Upper lobe of left lung (tissue), 6 donors: ENCODE measurements at regions not wholly inside any gene's neighbourhood (a gene's known extent, or its start where the extent isn't known, plus 50 kb on each side); places are given as distances from the start of the nearest gene placed in this dataset.

ENCODE experiments used
- ATAC-seq, 2 donors: fragments of 200-7000 bp; cut with Tn5 transposase; one replicate each; pipeline ENCODE4 v1.9.1; 2022; ENCODE audit warnings: mild to moderate bottlenecking in 2 of 2, moderate library complexity in 2 of 2; ENCODE audit not compliant: low FRiP score in 2 of 2
- DNase-seq, 2 donors: peaks; one replicate each; pipeline ENCODE4 v3.0.0-alpha.2; 2019 to 2020
- H3K27ac ChIP-seq, 4 donors: fragments of 200-600 bp; sonication (generic); one replicate each; pipeline ENCODE4 v1.5.1; 2016 to 2019
- H3K27me3 ChIP-seq, 4 donors: fragments of 200-600 bp; sonication (generic); one replicate each; pipeline ENCODE4 v1.5.1; 2017 to 2019
- H3K36me3 ChIP-seq, 4 donors: fragments of 200-600 bp; sonication (generic); one replicate each; pipeline ENCODE4 v1.5.1; 2016 to 2019
- H3K4me1 ChIP-seq, 4 donors: fragments of 200-600 bp; sonication (generic); one replicate each; pipeline ENCODE4 v1.5.1; 2018 to 2019
- H3K4me3 ChIP-seq, 4 donors: fragments of 200-600 bp; sonication (generic); one replicate each; pipeline ENCODE4 v1.5.1; 2017 to 2019; ENCODE audit warnings: mild to moderate bottlenecking in 2 of 4, moderate library complexity in 1 of 4
- H3K9me3 ChIP-seq, 4 donors: fragments of 200-600 bp; sonication (generic); one replicate each; pipeline ENCODE4 v1.5.1; 2018 to 2019
- EP300 ChIP-seq, 4 donors: sonication (generic); formaldehyde crosslinking; IDR thresholded peaks; one replicate each; pipeline ENCODE4 v1.5.1; 2017; ENCODE audit warnings: antibody characterized with exemption in 4 of 4, control low read depth in 2 of 4
- POLR2A ChIP-seq, 4 donors: fragments of 450-650 bp; IDR thresholded peaks; one replicate each; pipeline ENCODE4 v1.5.1; 2016 to 2017; ENCODE audit warnings: antibody characterized with exemption in 4 of 4, mild to moderate bottlenecking in 2 of 4
- POLR2AphosphoS5 ChIP-seq, 2 donors: sonication (generic); formaldehyde crosslinking; IDR thresholded peaks; one replicate each; pipeline ENCODE4 v1.5.1; 2017; ENCODE audit warnings: antibody characterized with exemption in 2 of 2
- WGBS, 2 donors: methylation state at CpG; one replicate each; pipeline ENCODE4 v1.1.5; 2017 to 2018; 5-methylcytosine and 5-hydroxymethylcytosine counted together
- TF ChIP-seq, protein P1 (sequence below), 6 experiments: fragments of 450-650 bp in 4 of 6; fragments of 200-600 bp in 2 of 6; sonication (generic) in 2 of 6; IDR thresholded peaks; one replicate each; pipeline ENCODE4 v1.5.1; 2016 to 2019; ENCODE audit warnings: antibody characterized with exemption in 6 of 6
- donor health status: DM: no; HTN: no; CAD: no; lungs with moderate emphysema.
- donor health status: DM: no; HTN: yes; CAD: no; lungs with severe emphysema.

DNA sequence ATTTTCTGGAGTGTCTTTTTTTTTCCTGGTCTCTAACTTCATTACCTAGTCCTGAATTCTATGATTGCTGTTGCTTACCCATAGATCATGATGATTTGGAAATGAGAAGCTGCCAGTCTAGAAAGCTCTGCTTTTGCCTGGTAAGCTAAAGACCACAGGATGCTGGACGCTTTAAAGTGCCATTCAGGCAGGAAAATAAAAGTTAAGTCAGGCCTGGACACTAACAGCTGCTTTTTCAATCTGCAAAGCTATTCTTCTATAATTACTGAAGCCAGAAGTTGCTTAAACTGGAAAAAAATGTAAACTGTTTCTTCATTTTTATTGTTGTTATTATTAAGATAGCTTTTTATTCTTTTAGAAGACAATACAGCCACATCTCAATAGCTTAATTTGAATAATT, 129.8 kb upstream of the SPACA1 start:
- TF ChIP-seq EP300 (IDR thresholded peaks at IDR 0.05) (no peak), POLR2A (IDR thresholded peaks at IDR 0.05) (no peak), POLR2AphosphoS5 (IDR thresholded peaks at IDR 0.05) (no peak)
- TF ChIP-seq, protein P1, sequence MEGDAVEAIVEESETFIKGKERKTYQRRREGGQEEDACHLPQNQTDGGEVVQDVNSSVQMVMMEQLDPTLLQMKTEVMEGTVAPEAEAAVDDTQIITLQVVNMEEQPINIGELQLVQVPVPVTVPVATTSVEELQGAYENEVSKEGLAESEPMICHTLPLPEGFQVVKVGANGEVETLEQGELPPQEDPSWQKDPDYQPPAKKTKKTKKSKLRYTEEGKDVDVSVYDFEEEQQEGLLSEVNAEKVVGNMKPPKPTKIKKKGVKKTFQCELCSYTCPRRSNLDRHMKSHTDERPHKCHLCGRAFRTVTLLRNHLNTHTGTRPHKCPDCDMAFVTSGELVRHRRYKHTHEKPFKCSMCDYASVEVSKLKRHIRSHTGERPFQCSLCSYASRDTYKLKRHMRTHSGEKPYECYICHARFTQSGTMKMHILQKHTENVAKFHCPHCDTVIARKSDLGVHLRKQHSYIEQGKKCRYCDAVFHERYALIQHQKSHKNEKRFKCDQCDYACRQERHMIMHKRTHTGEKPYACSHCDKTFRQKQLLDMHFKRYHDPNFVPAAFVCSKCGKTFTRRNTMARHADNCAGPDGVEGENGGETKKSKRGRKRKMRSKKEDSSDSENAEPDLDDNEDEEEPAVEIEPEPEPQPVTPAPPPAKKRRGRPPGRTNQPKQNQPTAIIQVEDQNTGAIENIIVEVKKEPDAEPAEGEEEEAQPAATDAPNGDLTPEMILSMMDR (IDR thresholded peaks at IDR 0.05): no peak
- Histone ChIP-seq H3K27me3 (no peaks in the 10 kb centered on the region), H3K27ac (no peak overlapping the region), H3K4me1 (peaks cover 0 to 7% (median 0%) of the 10 kb centered on the region in 4 donors), H3K4me3 (no peak overlapping the region), H3K36me3 (no peaks in the 10 kb centered on the region), H3K9me3 (no peaks in the 10 kb centered on the region)
- no peak for DNase-seq
- WGBS, 2 donors: 67 to 81% methylated on average over 1 of the region's 1 CpG
- ATAC-seq: no peak

GRCh38 chr6:87916446-87916845, 131.2 kb upstream of the SPACA1 start:
- Histone ChIP-seq H3K27ac (no peak overlapping the region), H3K36me3 (no peaks in the 10 kb centered on the region), H3K4me3 (no peak overlapping the region), H3K9me3 (no peaks in the 10 kb centered on the region), H3K27me3 (no peaks in the 10 kb centered on the region), H3K4me1 (no peaks in the 10 kb centered on the region)
- TF ChIP-seq, protein P1 (IDR thresholded peaks at IDR 0.05): no peak
- no peak for TF ChIP-seq POLR2A (IDR thresholded peaks at IDR 0.05)
- no peak for TF ChIP-seq EP300 (IDR thresholded peaks at IDR 0.05)
- TF ChIP-seq POLR2AphosphoS5 (IDR thresholded peaks at IDR 0.05): no peak
- DNase-seq (no peak), ATAC-seq (no peak)
- 88 to 96% methylated on average over 1 of the region's 1 CpG for WGBS, 2 donors

- TF ChIP-seq, protein P1 (IDR thresholded peaks at IDR 0.05): no peak
- no peak for TF ChIP-seq POLR2A (IDR thresholded peaks at IDR 0.05)
- TF ChIP-seq POLR2AphosphoS5 (IDR thresholded peaks at IDR 0.05): no peak
- no peak for TF ChIP-seq EP300 (IDR thresholded peaks at IDR 0.05)
- H3K9me3 ChIP-seq: no peaks in the 10 kb centered on the region
- no peak overlapping the region for H3K4me3 ChIP-seq
- WGBS, 2 donors: 88 to 93% methylated on average over 4 of the region's 4 CpGs
- no peaks in the 10 kb centered on the region for H3K27me3 ChIP-seq
- DNase-seq (no peak), ATAC-seq (no peak)
- no peak overlapping the region for H3K27ac ChIP-seq
- no peaks in the 10 kb centered on the region for H3K4me1 ChIP-seq
- H3K36me3 ChIP-seq: no peaks in the 10 kb centered on the region
Observed at GRCh38 chr6:87914637-87915395, 132.8 kb upstream of the SPACA1 start.

DNA sequence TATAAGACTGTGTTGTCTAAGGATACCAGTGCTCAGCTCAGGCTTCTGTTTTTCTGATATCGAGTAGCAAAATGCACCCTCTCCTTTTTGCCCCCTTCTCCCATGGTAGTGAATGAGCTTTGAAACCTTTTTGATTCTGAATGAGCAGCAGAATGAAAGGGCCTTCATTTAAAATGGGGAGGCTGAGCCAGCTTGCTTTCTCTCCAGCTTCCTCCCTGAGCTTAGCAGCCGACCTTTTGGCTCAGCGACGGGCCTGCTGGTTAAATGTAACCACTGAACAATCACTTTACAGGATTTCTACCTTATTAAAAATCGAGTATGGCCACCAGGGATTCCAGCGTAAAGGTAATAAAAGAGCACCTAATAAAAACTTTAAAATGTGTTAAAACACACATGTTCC, 133.7 kb upstream of the SPACA1 start:
- no peak for TF ChIP-seq POLR2AphosphoS5 (IDR thresholded peaks at IDR 0.05)
- TF ChIP-seq POLR2A (IDR thresholded peaks at IDR 0.05): no peak
- TF ChIP-seq EP300 (IDR thresholded peaks at IDR 0.05): no peak
- TF ChIP-seq, protein P1 (IDR thresholded peaks at IDR 0.05): no peak
- 69 to 73% methylated on average over 6 of the region's 6 CpGs for WGBS, 2 donors
- no peak for ATAC-seq

DNA sequence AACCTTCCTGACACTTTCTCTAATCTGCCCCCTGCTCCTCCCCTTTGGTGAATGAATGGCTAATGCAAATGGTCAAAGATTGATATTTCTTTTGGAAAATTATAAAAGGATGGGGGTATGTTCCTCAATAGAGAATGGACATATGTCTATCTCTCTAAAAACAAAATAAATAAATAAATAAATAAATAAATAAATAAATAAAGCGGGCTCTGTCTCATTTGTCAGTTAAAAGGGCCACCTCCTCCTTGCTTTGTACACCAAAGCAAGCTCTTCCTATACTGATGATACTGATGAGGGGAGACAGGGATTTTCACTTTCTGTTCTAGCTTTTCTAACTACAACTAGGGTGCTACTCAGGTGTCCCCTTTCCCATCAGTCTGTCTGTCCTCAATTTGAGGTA, 135.5 kb upstream of the SPACA1 start:
- no peaks in the 10 kb centered on the region for H3K9me3 ChIP-seq
- no peak overlapping the region for H3K4me3 ChIP-seq
- DNase-seq (no peak), ATAC-seq (no peak)
- WGBS, 2 donors: 95 to 100% methylated on average over 1 of the region's 1 CpG
- no peaks in the 10 kb centered on the region for H3K27me3 ChIP-seq
- H3K36me3 ChIP-seq: no peaks in the 10 kb centered on the region
- no peak overlapping the region for H3K27ac ChIP-seq
- H3K4me1 ChIP-seq: peaks cover 0 to 4% (median 0%) of the 10 kb centered on the region in 4 donors
- TF ChIP-seq POLR2A (IDR thresholded peaks at IDR 0.05): no peak
- TF ChIP-seq EP300 (IDR thresholded peaks at IDR 0.05): no peak
- TF ChIP-seq, protein P1 (IDR thresholded peaks at IDR 0.05): no peak
- TF ChIP-seq POLR2AphosphoS5 (IDR thresholded peaks at IDR 0.05): no peak

More for the DNA sequence above, 133.7 kb upstream of the SPACA1 start:
- Histone ChIP-seq H3K27me3 (no peaks in the 10 kb centered on the region), H3K4me3 (no peak overlapping the region), H3K9me3 (no peaks in the 10 kb centered on the region), H3K36me3 (no peaks in the 10 kb centered on the region), H3K4me1 (peaks cover 0 to 3% (median 0%) of the 10 kb centered on the region in 4 donors), H3K27ac (no peak overlapping the region)
- DNase-seq: no peak
